Liver (tissue), 8 donors: ENCODE measurements at regions not wholly inside any gene's neighbourhood (a gene's known extent, or its start where the extent isn't known, plus 50 kb on each side); places are given as distances from the start of the nearest gene placed in this dataset.

Experiments used
- DNase-seq: peaks from one replicate; pipeline ENCODE4 v3.0.0-alpha.2; 2017; ENCODE audit warnings: low spot score
- H3K27ac ChIP-seq, 2 donors: one replicate each; pipeline ENCODE4 v1.7.0; 2013; ENCODE audit warnings: inconsistent platforms in 2 of 2, low read length in 2 of 2, control low read depth in 1 of 2, low read depth in 1 of 2, mild to moderate bottlenecking in 1 of 2
- H3K27me3 ChIP-seq, 4 donors: one replicate each; pipeline versions ENCODE4 v1.6.1 to v1.7.0; 2013; ENCODE audit warnings: low read length in 3 of 4, inconsistent platforms in 1 of 4, mild to moderate bottlenecking in 1 of 4, moderate library complexity in 1 of 4; ENCODE audit not compliant: control insufficient read depth in 4 of 4, insufficient read depth in 4 of 4
- H3K36me3 ChIP-seq, 4 donors: one replicate each; pipeline versions ENCODE4 v1.6.1 to v1.7.0; 2013; ENCODE audit warnings: low read length in 3 of 4, mild to moderate bottlenecking in 3 of 4, low read depth in 1 of 4, moderate library complexity in 1 of 4; ENCODE audit not compliant: control insufficient read depth in 4 of 4, insufficient read depth in 3 of 4
- H3K4me1 ChIP-seq, 4 donors: one replicate each; pipeline versions ENCODE4 v1.6.1 to v1.7.0; 2013; ENCODE audit warnings: low read length in 3 of 4, mild to moderate bottlenecking in 3 of 4, moderate library complexity in 1 of 4; ENCODE audit not compliant: control insufficient read depth in 4 of 4, insufficient read depth in 4 of 4
- H3K4me3 ChIP-seq, 3 donors: one replicate each; pipeline versions ENCODE4 v1.6.1 to v1.7.0; 2013; ENCODE audit warnings: low read length in 3 of 3, control low read depth in 1 of 3, low read depth in 1 of 3, mild to moderate bottlenecking in 1 of 3
- H3K9ac ChIP-seq, 2 donors: one replicate each; pipeline ENCODE4 v1.7.0; 2013; ENCODE audit warnings: low read length in 2 of 2, mild to moderate bottlenecking in 2 of 2, moderate library complexity in 2 of 2, control low read depth in 1 of 2, low read depth in 1 of 2
- H3K9me3 ChIP-seq, 4 donors: one replicate each; pipeline versions ENCODE4 v1.6.1 to v1.7.0; 2013; ENCODE audit warnings: low read length in 3 of 4; ENCODE audit not compliant: control insufficient read depth in 4 of 4
- EGR1 ChIP-seq, 2 donors: IDR thresholded peaks; 2 replicates each; pipeline ENCODE4 v1.6.1; 2016 to 2018; ENCODE audit warnings: antibody characterized with exemption in 2 of 2, low read depth in 2 of 2
- FOXA1 ChIP-seq: IDR thresholded peaks from 2 replicates; pipeline ENCODE4 v1.6.1; 2016; ENCODE audit warnings: antibody characterized with exemption
- HNF4A ChIP-seq, 2 donors: conservative IDR thresholded peaks; 2 replicates each; pipeline ENCODE4 v1.6.1; 2016; ENCODE audit warnings: antibody characterized with exemption in 2 of 2, mild to moderate bottlenecking in 2 of 2
- HNF4G ChIP-seq: IDR thresholded peaks from 2 replicates; pipeline ENCODE4 v1.6.1; 2016; ENCODE audit warnings: antibody characterized with exemption
- JUND ChIP-seq, 2 donors: IDR thresholded peaks; 2 replicates each; pipeline ENCODE4 v1.6.1; 2016; ENCODE audit warnings: antibody characterized with exemption in 2 of 2
- NR2F2 ChIP-seq: IDR thresholded peaks from 2 replicates; pipeline ENCODE4 v1.6.1; 2016; ENCODE audit warnings: antibody characterized with exemption
- RAD21 ChIP-seq, 2 donors: IDR thresholded peaks; 2 replicates each; pipeline ENCODE4 v1.6.1; 2016; ENCODE audit warnings: antibody characterized with exemption in 2 of 2, mild to moderate bottlenecking in 2 of 2
- TAF1 ChIP-seq: conservative IDR thresholded peaks from 2 replicates; pipeline ENCODE4 v1.6.1; 2016; ENCODE audit warnings: antibody characterized with exemption, mild to moderate bottlenecking
- YY1 ChIP-seq: IDR thresholded peaks from 2 replicates; pipeline ENCODE4 v1.6.1; 2016; ENCODE audit warnings: antibody characterized with exemption, mild to moderate bottlenecking
- WGBS: extraction: QIAGEN DNeasy Blood & Tissue Kit; methylation state at CpG from one replicate; pipeline ENCODE4 v1.1.7; 2013; 5-methylcytosine and 5-hydroxymethylcytosine counted together
- TF ChIP-seq, protein P1 (sequence below): IDR thresholded peaks from 2 replicates; pipeline ENCODE4 v1.6.1; 2016; ENCODE audit warnings: antibody characterized with exemption, mild to moderate bottlenecking
- TF ChIP-seq, protein P2 (sequence below): fragments of 150-350 bp; IDR thresholded peaks from 2 replicates; pipeline ENCODE4 v1.5.1; 2017; ENCODE audit warnings: improper control_type of control experiment, low read depth, low read length; ENCODE audit not compliant: missing input control
- donor health status: healthy.
- donor health status: healthy.
- donor health status: healthy.
- donor health status: healthy.
- donor health status: healthy.

DNA sequence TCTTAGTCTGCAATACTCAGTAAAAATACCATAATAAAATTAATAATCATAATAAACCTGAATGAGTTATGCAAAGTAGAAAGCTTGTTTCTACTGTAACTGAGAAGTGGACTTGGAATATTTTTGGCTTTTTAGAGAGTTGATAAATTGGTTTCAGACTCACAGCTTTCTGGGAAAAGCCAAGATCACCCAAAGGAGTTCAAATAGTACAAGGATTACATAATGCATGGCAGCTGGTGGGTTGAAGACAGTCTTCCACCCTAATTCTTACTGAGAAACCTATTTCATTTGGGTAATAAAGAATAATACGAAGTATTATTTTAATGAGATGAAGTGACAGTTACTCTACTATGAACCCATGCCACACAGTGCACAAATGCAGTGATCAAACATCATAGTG, 139.4 kb upstream of the KLF12 start:
- no peaks in the 10 kb centered on the region for H3K36me3 ChIP-seq
- no peak overlapping the region for H3K9ac ChIP-seq
- H3K9me3 ChIP-seq: peaks cover 0 to 4% (median 2%) of the 10 kb centered on the region in 4 donors
- H3K27me3 ChIP-seq: no peaks in the 10 kb centered on the region
- no peak overlapping the region for H3K4me3 ChIP-seq
- H3K27ac ChIP-seq: no peak overlapping the region
- DNase-seq: no peak
- WGBS: 94% methylated on average over 1 of the region's 1 CpG
- no peak for TF ChIP-seq FOXA1
- TF ChIP-seq, protein P1, sequence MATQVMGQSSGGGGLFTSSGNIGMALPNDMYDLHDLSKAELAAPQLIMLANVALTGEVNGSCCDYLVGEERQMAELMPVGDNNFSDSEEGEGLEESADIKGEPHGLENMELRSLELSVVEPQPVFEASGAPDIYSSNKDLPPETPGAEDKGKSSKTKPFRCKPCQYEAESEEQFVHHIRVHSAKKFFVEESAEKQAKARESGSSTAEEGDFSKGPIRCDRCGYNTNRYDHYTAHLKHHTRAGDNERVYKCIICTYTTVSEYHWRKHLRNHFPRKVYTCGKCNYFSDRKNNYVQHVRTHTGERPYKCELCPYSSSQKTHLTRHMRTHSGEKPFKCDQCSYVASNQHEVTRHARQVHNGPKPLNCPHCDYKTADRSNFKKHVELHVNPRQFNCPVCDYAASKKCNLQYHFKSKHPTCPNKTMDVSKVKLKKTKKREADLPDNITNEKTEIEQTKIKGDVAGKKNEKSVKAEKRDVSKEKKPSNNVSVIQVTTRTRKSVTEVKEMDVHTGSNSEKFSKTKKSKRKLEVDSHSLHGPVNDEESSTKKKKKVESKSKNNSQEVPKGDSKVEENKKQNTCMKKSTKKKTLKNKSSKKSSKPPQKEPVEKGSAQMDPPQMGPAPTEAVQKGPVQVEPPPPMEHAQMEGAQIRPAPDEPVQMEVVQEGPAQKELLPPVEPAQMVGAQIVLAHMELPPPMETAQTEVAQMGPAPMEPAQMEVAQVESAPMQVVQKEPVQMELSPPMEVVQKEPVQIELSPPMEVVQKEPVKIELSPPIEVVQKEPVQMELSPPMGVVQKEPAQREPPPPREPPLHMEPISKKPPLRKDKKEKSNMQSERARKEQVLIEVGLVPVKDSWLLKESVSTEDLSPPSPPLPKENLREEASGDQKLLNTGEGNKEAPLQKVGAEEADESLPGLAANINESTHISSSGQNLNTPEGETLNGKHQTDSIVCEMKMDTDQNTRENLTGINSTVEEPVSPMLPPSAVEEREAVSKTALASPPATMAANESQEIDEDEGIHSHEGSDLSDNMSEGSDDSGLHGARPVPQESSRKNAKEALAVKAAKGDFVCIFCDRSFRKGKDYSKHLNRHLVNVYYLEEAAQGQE: no peak
- TF ChIP-seq HNF4G: no peak
- no peak for TF ChIP-seq EGR1 (IDR thresholded peaks at IDR 0.05; ENCODE audit: low read depth in 2 of 2)
- TF ChIP-seq RAD21 (IDR thresholded peaks at IDR 0.05): no peak
- no peak for TF ChIP-seq HNF4A (conservative IDR thresholded peaks at IDR 0.05)
- TF ChIP-seq NR2F2: no peak
- TF ChIP-seq, protein P2, sequence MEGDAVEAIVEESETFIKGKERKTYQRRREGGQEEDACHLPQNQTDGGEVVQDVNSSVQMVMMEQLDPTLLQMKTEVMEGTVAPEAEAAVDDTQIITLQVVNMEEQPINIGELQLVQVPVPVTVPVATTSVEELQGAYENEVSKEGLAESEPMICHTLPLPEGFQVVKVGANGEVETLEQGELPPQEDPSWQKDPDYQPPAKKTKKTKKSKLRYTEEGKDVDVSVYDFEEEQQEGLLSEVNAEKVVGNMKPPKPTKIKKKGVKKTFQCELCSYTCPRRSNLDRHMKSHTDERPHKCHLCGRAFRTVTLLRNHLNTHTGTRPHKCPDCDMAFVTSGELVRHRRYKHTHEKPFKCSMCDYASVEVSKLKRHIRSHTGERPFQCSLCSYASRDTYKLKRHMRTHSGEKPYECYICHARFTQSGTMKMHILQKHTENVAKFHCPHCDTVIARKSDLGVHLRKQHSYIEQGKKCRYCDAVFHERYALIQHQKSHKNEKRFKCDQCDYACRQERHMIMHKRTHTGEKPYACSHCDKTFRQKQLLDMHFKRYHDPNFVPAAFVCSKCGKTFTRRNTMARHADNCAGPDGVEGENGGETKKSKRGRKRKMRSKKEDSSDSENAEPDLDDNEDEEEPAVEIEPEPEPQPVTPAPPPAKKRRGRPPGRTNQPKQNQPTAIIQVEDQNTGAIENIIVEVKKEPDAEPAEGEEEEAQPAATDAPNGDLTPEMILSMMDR: no peak
- H3K4me1 ChIP-seq: no peaks in the 10 kb centered on the region

DNA sequence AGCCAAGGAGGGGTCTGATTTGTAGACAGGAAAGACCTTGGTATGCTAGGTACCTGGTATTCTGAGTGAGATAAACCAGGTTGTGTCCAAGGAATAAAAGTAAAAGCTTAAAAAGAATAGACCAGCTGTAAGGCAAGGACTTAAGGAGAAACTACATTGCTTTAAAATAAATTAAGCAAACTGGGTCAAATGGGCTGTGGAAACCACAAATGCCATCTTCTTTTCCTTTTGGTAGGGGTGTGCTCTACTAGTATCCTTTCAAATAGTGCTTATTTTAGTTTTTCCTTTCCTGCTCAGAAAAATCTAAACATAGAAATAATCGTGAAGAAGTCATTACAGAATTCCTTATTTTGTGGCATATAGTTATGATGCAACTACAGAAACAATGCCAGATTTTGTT, 138.6 kb upstream of the KLF12 start:
- DNase-seq: no peak
- no peak overlapping the region for H3K9ac ChIP-seq
- H3K4me3 ChIP-seq: no peak overlapping the region
- H3K27me3 ChIP-seq: no peaks in the 10 kb centered on the region
- 73% methylated on average over 1 of the region's 1 CpG for WGBS
- peaks cover 0 to 4% (median 2%) of the 10 kb centered on the region in 4 donors for H3K9me3 ChIP-seq
- H3K27ac ChIP-seq: no peak overlapping the region
- no peaks in the 10 kb centered on the region for H3K4me1 ChIP-seq
- H3K36me3 ChIP-seq: no peaks in the 10 kb centered on the region
- TF ChIP-seq EGR1 (IDR thresholded peaks at IDR 0.05; ENCODE audit: low read depth in 2 of 2): no peak
- no peak for TF ChIP-seq HNF4G
- TF ChIP-seq JUND (IDR thresholded peaks at IDR 0.05): no peak
- TF ChIP-seq, protein P2: no peak
- no peak for TF ChIP-seq TAF1
- no peak for TF ChIP-seq HNF4A (conservative IDR thresholded peaks at IDR 0.05)
- no peak for TF ChIP-seq FOXA1
- no peak for TF ChIP-seq YY1
